H54 (cell line): ENCODE measurements at regions not wholly inside any gene's neighbourhood (a gene's known extent, or its start where the extent isn't known, plus 50 kb on each side); places are given as distances from the start of the nearest gene placed in this dataset.
"Not testable (repeated sequence)": the region's sequence is repeated elsewhere in the genome, so short reads cannot be mapped to it uniquely, and the experiment has no call there.

ENCODE experiments used
- DNase-seq: peaks from one replicate; pipeline ENCODE4 v3.0.0; 2011; ENCODE audit warnings: low spot score, mixed read lengths; ENCODE audit not compliant: insufficient read length
- FAIRE-seq: peaks from 3 replicates; lab custom pipeline; 2011; peaks lifted over from hg19 to GRCh38; lab: Jason Lieb, UNC
- POLR2A ChIP-seq: IDR thresholded peaks from 2 replicates; pipeline ENCODE4 v1.6.1; 2011; ENCODE audit warnings: low read depth, mild to moderate bottlenecking, low read length

DNA sequence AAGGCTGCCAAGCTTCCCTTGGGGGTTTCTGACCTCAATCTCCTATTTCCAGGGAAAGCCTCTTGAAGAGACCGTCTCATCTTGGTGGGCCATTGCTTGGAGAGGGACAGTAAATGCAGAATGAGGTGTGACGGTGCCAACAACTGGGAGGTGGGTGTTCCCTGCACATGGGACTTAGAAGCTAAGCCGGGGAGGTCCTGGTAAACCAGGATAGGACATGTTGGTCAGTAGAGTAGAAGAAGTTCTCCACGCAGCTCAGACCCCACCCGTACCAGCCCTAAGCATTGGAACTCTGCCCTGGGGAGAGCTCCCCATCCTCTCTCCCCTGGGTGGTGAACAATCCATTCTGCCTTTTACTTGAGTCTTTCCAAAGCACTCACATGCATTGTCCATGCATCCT lies 92.0 kb downstream of the SOX1 start:
- TF ChIP-seq POLR2A, result no peak
- FAIRE-seq (no peak), DNase-seq (no peak)

DNA sequence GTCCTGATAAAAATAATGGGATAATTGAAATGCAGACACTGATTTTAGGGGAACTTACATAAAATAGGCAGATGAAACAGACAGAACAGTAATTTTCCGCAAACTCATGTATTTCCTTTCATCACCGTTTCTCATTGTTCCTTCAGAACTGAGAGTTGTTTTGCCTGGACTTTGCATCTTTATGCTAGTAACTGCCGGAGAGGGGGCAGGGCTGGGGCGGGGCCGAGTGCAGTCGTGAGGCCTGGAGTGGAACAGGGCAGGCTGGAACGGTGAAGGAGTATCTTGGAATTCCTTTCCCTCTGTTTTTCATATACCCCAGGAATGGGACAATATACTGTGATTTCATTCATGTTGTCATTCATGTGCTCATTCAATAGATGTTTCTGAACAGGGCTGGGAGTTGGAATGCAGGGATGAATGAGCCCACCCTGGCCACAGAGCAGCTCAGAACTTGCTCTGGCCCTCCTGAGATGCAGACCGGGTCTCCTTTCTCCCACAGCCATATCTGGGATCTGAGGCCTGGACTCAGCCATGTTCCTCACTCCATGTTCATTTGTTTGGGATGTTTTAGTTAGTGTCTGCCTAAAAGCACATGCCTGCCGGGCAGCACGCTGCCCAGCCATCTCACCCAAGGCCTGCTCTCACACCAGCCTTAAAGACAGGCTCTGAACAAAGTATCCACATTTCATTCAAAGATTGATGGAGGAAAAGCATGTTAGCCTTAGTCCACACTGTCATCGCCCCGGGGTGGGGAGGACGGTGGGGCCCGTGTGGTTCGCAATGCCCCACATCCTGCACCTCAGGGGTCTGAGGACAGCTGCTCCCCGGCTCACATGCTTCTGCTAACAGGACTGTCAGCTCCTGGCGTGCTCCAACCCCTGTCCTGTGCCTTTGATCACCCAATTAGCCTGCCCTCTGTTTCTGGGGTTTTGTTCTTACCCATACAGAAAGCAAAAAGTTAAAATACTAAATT lies 92.9 kb downstream of the SOX1 start:
- no peak for TF ChIP-seq POLR2A
- DNase-seq (no peak), FAIRE-seq (no peak)

DNA sequence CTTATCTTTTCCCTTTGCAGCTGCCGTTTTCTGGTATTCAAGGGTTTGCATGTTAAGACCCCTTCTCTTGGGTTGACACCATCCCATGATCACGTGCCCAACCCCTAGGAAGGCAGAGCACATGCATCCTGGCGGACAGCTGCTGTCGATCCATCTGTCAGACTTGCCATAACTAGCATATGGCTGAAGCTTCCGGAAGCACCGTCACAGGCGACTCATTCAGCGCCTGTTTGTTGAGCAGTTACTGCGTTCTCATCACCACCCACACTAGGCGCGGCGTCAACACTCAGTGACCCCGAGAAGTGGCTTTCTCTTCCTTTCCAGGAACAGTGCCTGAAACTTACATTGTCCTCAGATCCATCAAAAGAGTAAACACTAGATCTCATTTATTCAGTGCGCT lies 93.6 kb downstream of the SOX1 start:
- DNase-seq (no peak), FAIRE-seq (no peak)
- TF ChIP-seq POLR2A, result no peak

DNA sequence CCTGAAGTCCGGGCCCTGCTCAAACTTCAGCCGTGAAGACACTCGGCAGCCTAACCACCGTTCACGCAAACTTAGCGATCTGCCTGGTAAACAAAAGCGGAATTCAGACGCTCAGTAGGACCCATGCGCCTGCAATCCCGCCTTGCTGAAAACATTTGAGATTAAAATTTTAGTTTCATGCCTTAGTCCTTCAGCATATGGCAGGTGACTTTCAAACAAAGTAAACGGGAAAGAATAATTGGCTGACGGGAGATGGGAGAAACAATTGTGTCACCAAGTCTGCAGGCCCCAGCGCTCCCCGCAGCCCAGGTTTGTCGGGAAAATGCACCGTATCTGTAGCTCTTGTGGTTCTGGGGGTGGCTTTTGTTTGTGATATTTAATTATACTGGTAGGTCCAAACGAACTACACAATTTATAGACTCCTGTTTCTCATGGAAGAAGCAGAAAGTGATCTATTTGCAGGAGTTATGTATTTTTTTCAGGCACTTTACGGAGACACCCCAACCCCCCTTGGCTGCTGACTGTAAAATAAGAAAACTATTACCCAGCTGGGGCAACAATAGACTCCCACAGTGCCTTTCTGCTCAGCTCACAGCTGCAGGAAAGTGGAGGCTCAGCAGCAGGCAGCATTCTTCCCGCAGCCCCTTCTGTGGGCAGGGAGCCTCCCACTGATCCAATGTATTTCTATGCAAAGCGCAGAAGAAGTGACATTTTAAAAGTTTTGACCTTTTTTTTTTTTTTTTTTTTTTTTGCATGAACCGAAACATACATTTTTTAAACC lies 94.8 kb downstream of the SOX1 start:
- no peak for TF ChIP-seq POLR2A
- no peak for FAIRE-seq
- DNase-seq, result no peak

DNA sequence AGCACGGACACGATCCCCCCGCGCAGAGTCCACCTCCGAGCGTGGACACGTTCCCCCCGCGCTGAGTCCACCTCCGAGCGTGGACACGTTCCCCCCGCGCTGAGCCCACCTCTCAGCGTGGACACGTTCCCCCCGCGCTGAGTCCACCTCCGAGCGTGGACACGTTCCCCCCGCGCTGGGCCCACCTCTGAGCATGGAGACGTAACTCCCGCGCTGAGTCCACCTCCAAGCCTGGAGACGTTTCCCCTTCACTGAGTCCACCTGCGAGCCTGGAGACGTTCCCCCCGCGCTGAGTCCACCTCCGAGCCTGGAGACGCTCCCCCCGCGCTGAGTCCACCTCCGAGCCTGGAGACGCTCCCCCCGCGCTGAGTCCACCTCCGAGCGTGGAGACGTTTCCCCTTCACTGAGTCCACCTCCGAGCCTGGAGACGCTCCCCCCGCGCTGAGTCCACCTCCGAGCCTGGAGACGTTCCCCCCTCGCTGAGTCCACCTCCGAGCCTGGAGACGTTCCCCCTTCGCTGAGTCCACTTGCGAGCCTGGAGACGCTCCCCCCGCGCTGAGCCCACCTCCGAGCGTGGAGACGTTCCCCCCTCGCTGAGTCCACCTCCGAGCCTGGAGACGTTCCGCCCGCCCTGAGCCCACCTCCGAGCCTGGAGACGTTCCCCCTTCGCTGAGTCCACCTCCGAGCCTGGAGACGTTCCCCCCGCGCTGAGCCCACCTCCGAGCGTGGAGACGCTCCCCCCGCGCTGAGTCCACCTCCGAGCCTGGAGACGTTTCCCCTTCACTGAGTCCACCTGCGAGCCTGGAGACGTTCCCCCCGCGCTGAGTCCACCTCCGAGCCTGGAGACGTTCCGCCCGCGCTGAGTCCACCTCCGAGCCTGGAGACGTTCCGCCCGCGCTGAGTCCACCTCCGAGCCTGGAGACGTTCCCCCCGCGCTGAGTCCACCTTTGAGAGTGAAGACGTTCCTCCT lies 97.0 kb downstream of the SOX1 start:
- not testable (repeated sequence) for DNase-seq, FAIRE-seq

DNA sequence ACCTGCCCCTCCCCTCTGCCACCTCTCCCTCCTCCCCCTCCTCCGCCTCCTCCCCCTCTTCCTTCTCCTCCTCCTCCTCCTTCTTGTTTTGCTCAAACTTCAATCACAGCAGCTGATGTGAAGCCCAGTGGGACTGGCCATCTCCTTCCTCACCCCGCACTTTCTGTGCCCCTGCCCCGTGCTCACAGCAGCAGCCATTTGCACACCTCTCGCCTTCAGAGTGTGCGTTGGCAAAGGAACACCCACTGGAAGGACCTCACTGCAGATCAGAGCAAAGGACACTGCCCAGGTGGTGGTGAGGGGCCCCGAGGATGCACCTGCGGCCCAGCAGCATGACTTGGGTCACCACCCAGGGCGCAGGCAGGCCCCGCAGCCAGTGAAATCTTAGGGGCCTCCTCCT lies 98.8 kb downstream of the SOX1 start:
- TF ChIP-seq POLR2A, result no peak
- DNase-seq, result no peak
- FAIRE-seq, result no peak

DNA sequence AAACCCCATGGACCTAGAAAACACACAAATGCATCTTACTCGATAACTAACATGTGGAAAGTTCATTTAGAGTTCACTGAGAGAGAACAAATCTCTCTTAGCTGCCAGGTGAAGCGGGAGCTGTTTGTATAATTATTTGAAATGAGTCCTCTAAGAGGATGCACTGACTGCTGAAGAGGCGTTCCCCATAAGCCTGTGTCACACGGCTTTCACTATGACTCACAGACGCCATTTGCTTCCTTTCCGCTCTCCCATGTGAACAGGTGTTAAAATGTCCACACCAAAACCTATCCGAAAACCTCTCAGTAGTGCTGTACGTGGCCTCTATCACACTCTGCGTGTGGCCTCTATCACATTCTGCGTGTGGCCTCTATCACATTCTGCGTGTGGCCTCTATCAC lies 101.8 kb downstream of the SOX1 start:
- FAIRE-seq (no peak), DNase-seq (no peak)
- no peak for TF ChIP-seq POLR2A

DNA sequence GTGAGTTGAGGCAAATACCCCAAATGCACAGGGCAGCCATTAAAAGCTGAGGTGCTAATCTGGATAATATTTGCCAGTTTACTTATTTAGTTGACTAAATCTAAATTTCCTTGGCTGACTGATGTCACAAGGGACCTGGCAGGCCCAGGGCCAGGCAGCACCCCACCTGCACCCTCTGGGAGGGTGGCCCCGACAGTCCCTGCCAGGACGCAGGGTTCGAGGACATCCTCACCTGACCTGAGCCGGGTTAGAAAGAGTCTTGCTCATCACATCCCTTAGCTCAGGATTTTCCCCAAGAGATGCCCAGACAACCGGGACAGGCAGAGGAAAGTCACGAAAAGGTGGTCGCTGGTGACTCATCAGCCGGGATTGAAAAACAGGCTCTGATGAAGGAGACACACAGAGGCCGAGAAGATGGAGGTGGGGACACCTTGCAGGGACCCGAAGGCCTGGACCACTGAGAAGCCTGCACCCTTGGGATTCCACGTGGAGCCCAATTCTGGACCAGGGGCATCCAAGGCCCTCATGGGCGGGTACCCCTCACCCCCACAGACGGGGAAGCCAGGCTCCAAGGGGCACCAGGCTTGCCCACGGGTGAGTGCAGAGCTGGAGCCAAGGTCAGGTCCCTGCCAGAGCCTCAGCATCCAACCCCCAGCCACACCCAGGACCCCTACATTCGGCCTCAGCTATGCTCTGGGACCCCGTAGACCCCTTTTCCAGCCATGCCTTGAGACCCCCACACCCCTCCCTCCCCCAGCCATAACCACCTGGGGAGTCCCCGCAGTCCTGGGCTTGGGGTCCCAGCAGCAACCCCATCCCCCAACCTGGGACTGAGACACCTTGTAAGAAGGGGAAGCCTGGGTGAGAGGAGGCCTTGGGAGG lies 103.2 kb downstream of the SOX1 start:
- DNase-seq (no peak), FAIRE-seq (no peak)
- no peak for TF ChIP-seq POLR2A

DNA sequence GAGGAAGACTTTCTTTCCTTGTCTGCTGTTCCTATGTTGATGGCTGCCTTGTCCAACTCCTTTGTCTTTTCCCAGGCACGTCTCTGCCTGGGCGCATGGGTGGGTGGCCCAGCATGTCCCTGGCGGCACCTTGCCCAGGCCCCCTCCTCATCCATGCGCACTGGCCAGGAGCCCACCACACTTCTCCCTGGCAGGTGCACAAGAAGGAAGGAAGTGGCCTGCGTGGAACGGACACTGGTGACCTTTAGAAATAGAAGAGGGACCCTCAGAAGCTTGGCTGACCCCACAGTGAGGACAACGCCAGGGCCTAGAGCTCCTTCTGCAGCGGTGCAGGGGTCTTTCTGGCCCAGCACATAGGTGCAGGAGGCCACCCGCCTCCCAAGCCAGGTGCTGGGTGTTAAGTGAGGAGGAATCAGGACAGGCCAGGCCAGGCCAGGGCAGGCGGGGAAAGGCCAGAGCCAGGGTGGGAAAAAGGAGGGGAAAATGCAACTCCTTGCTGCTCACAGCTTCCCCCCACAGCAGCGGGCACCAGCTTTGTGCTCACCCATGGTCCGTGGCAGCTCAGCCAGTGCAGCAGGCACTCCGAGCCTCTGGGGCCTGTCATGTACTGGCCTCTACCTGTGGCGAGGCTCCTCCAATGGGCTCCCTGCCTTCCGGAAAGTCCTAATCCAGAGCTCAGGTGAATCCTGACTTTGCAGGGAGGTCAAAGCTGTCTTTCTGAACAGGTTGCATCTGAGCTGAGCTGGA lies 104.0 kb downstream of the SOX1 start:
- TF ChIP-seq POLR2A, result no peak
- no peak for FAIRE-seq
- no peak for DNase-seq

DNA sequence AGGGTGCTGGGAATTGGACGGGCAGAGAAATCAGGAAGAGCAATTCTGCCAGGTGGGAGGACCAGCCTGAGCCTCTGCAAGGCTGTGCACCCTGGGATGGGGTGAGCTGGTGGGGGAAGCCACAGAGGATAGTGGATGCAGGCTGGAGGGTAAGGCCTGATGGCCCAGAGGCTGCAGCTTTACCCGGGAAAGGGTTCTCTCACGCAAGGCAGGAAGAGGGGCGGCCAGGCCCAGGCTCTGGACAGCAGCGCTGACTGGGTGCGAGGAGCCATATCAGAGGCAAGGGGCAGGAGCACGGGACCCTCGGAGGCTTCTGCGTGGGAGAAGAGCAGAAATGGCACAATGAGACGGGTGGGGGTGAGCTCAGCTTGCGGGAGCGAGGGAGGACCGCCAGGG lies 104.6 kb downstream of the SOX1 start:
- no peak for DNase-seq
- no peak for FAIRE-seq
- no peak for TF ChIP-seq POLR2A

DNA sequence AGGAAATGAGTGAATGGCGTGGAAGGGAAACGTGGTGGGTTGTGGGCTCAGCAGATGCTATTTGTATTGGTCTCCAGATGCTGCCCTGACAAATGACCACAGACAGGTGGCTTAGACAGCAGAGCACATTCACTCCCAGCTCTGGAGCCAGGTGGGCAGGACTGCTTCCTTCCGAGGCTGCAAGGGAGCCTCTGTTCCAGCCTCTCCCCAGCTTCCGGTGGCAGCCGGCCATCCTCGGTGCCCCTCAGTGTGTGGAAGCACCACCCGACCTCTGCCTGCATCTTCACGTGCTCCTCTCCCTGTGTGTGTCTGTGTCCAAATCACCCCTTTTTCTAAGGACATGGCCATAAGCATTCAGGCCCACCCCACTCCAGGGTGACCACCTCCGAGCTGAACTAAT lies 105.1 kb downstream of the SOX1 start:
- DNase-seq (no peak), FAIRE-seq (no peak)
- no peak for TF ChIP-seq POLR2A
